ENCODE measurements at regions not wholly inside any gene's neighbourhood (a gene's known extent, or its start where the extent isn't known, plus 50 kb on each side); places are given as distances from the start of the nearest gene placed in this dataset.

DNA sequence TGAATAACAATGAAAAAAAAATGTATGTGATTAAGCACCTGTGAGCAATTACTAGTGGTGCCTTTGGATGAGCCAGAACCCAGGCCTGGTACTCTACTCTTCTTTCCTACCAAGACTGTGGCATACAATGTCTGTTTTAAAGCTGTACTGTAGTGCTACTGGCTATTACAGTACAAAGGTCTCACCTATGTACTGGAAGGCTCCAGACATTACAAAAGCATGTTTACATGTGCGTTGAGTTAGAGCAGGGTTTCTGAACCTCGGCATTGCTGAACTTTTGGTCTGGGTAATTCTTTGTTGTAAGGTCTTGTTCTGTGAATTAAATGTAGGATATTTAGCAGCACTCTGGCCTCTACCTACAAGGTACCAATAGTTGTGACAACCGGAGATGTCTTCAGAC lies 153.8 kb downstream of the SPATA18 start:
- no peak for TF ChIP-seq EZH2 (IDR thresholded peaks at IDR 0.05; ENCODE audit: low read length)
- TF ChIP-seq, protein P1, sequence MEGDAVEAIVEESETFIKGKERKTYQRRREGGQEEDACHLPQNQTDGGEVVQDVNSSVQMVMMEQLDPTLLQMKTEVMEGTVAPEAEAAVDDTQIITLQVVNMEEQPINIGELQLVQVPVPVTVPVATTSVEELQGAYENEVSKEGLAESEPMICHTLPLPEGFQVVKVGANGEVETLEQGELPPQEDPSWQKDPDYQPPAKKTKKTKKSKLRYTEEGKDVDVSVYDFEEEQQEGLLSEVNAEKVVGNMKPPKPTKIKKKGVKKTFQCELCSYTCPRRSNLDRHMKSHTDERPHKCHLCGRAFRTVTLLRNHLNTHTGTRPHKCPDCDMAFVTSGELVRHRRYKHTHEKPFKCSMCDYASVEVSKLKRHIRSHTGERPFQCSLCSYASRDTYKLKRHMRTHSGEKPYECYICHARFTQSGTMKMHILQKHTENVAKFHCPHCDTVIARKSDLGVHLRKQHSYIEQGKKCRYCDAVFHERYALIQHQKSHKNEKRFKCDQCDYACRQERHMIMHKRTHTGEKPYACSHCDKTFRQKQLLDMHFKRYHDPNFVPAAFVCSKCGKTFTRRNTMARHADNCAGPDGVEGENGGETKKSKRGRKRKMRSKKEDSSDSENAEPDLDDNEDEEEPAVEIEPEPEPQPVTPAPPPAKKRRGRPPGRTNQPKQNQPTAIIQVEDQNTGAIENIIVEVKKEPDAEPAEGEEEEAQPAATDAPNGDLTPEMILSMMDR (optimal IDR thresholded peaks at IDR 0.05 in 1 of 3, IDR thresholded peaks at IDR 0.05 in 1 of 3, conservative IDR thresholded peaks at IDR 0.05 in 1 of 3; ENCODE audit: extremely low read depth in 1 of 3, insufficient read depth in 2 of 3, low read length in 3 of 3): no peak
